ENCODE measurements at regions not wholly inside any gene's neighbourhood (a gene's known extent, or its start where the extent isn't known, plus 50 kb on each side); places are given as distances from the start of the nearest gene placed in this dataset.

GRCh38 chr6:63471654-63472053 lies 100.6 kb upstream of the LOC128125822 start:
- Histone ChIP-seq H3K27ac (no peak overlapping the region), H3K36me3 (no peaks in the 10 kb centered on the region), H3K27me3 (no peaks in the 10 kb centered on the region), H3K9me3 (no peaks in the 10 kb centered on the region), H3K4me1 (peaks cover 0 to 7% (median 0%) of the 10 kb centered on the region in 4 donors), H3K4me3 (no peak overlapping the region)
- intact Hi-C loops (cut with DNase I; ENCODE audit: low total_unique reads): no loop called here
- TF ChIP-seq POLR2AphosphoS5 (IDR thresholded peaks at IDR 0.05) (no peak), EP300 (IDR thresholded peaks at IDR 0.05) (no peak), POLR2A (IDR thresholded peaks at IDR 0.05) (no peak), CTCF (IDR thresholded peaks at IDR 0.05) (no peak)
- DNase-seq: no peak
- whole genome bisulfite sequencing, 5 donors: 87 to 95% (median 89%) methylated on average over 2 of the region's 2 CpGs

GRCh38 chr6:63475707-63476106 lies 96.6 kb upstream of the LOC128125822 start:
- H3K27ac ChIP-seq: no peak overlapping the region
- H3K36me3 ChIP-seq: no peaks in the 10 kb centered on the region
- no peak overlapping the region for H3K4me3 ChIP-seq
- no peak for DNase-seq
- intact Hi-C loops (cut with DNase I; ENCODE audit: low total_unique reads): no loop called here
- peaks cover 0 to 7% (median 0%) of the 10 kb centered on the region in 4 donors for H3K4me1 ChIP-seq
- TF ChIP-seq CTCF (IDR thresholded peaks at IDR 0.05) (no peak), POLR2A (IDR thresholded peaks at IDR 0.05) (no peak), POLR2AphosphoS5 (IDR thresholded peaks at IDR 0.05) (no peak), EP300 (IDR thresholded peaks at IDR 0.05) (no peak)
- 59 to 77% (median 70%) methylated on average over 1 of the region's 1 CpG for WGBS, 5 donors
- no peaks in the 10 kb centered on the region for H3K9me3 ChIP-seq
- H3K27me3 ChIP-seq: no peaks in the 10 kb centered on the region

GRCh38 chr6:63476302-63476701 lies 96.0 kb upstream of the LOC128125822 start:
- no peak for DNase-seq
- H3K27ac ChIP-seq: no peak overlapping the region
- peaks cover 0 to 7% (median 0%) of the 10 kb centered on the region in 4 donors for H3K4me1 ChIP-seq
- H3K27me3 ChIP-seq: no peaks in the 10 kb centered on the region
- 41 to 60% (median 54%) methylated on average over 3 of the region's 3 CpGs for WGBS, 5 donors
- no peak overlapping the region for H3K4me3 ChIP-seq
- intact Hi-C loops (cut with DNase I; ENCODE audit: low total_unique reads): no loop called here
- TF ChIP-seq CTCF (IDR thresholded peaks at IDR 0.05): no peak
- H3K9me3 ChIP-seq: no peaks in the 10 kb centered on the region
- H3K36me3 ChIP-seq: no peaks in the 10 kb centered on the region

DNA sequence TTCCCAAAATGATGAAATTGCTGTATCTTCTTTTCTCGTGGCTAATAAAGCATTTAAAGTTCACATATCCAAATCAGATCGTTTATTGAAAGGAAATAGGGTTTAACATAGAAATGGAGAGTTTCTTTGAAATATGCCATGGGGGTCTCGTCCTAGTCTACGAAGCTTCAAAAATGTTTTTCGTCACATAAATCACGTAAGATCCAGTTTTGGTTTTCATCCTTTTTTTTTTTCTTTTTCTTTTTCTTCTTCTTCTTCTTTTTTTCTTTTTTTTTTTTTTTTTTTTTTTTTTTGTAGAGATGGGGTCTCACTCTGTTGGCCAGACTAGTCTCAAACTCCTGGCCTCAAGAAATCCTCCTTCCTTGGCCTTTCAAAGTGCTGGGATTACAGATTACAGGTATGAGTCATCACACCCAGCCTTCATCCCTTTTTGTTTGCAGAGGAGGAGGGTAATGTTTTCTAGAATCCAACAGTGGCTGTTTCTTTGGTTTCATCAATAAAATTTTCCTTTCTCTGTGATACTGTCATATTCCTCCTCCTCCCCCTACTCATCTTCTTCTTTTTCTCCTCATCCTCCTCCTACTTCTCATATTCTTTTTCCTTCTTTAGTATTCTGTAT lies 94.7 kb upstream of the LOC128125822 start:
- intact Hi-C loops (cut with DNase I; ENCODE audit: low total_unique reads): no loop called here
- no peak for DNase-seq
- H3K4me1 ChIP-seq: peaks cover 0 to 7% (median 0%) of the 10 kb centered on the region in 4 donors
- no peaks in the 10 kb centered on the region for H3K27me3 ChIP-seq
- no peak overlapping the region for H3K27ac ChIP-seq
- no peaks in the 10 kb centered on the region for H3K9me3 ChIP-seq
- no peak for TF ChIP-seq POLR2A (IDR thresholded peaks at IDR 0.05)
- H3K4me3 ChIP-seq: no peak overlapping the region
- WGBS, 5 donors: 88 to 94% (median 92%) methylated on average over 6 of the region's 6 CpGs
- H3K36me3 ChIP-seq: no peaks in the 10 kb centered on the region

GRCh38 chr6:63478734-63479133 lies 93.5 kb upstream of the LOC128125822 start:
- H3K9me3 ChIP-seq: no peaks in the 10 kb centered on the region
- no peak for DNase-seq
- H3K4me3 ChIP-seq: no peak overlapping the region
- 74 to 92% (median 81%) methylated on average over 1 of the region's 1 CpG for WGBS, 5 donors
- intact Hi-C loops (cut with DNase I; ENCODE audit: low total_unique reads): no loop called here
- TF ChIP-seq CTCF (IDR thresholded peaks at IDR 0.05) (no peak), POLR2AphosphoS5 (IDR thresholded peaks at IDR 0.05) (no peak), EP300 (IDR thresholded peaks at IDR 0.05) (no peak), POLR2A (IDR thresholded peaks at IDR 0.05) (no peak)
- H3K4me1 ChIP-seq: peaks cover 0 to 7% (median 0%) of the 10 kb centered on the region in 4 donors
- H3K27me3 ChIP-seq: no peaks in the 10 kb centered on the region
- H3K27ac ChIP-seq: no peak overlapping the region
- H3K36me3 ChIP-seq: no peaks in the 10 kb centered on the region

Measured in stomach (tissue), 8 donors.